Neural progenitor cell (in vitro differentiated cells): ENCODE measurements at regions not wholly inside any gene's neighbourhood (a gene's known extent, or its start where the extent isn't known, plus 50 kb on each side); places are given as distances from the start of the nearest gene placed in this dataset.

Experiments
- DNase-seq: peaks from one replicate; pipeline ENCODE4 v3.0.0-alpha.2; 2016; ENCODE audit warnings: low spot score
- H2AFZ ChIP-seq: fragments of 200-600 bp; sonication (generic); replicated peaks from 2 replicates; pipeline ENCODE4 v1.6.1; 2016; ENCODE audit warnings: antibody characterized with exemption
- H3F3A ChIP-seq: fragments of 200-600 bp; sonication (generic); 2 replicates; pipeline ENCODE4 v1.6.1; 2016; ENCODE audit warnings: antibody characterized with exemption, low read depth
- H3K27ac ChIP-seq: fragments of 200-600 bp; sonication (generic); 2 replicates; pipeline ENCODE4 v1.5.1; 2016; ENCODE audit warnings: mild to moderate bottlenecking
- H3K27me3 ChIP-seq: fragments of 200-600 bp; sonication (generic); 2 replicates; pipeline ENCODE4 v1.6.1; 2016; ENCODE audit warnings: mild to moderate bottlenecking, moderate library complexity
- H3K36me3 ChIP-seq: fragments of 200-600 bp; sonication (generic); 2 replicates; pipeline ENCODE4 v1.5.1; 2016
- H3K4me1 ChIP-seq: fragments of 200-600 bp; sonication (generic); 2 replicates; pipeline ENCODE4 v1.6.1; 2016; ENCODE audit warnings: mixed run types
- H3K4me2 ChIP-seq: fragments of 200-600 bp; sonication (generic); 2 replicates; pipeline ENCODE4 v1.6.1; 2016
- H3K4me3 ChIP-seq: fragments of 200-600 bp; sonication (generic); 2 replicates; pipeline ENCODE4 v1.5.1; 2016
- H3K79me2 ChIP-seq: fragments of 200-600 bp; sonication (generic); 2 replicates; pipeline ENCODE4 v1.6.1; 2016; ENCODE audit warnings: low read depth
- H3K9ac ChIP-seq: fragments of 200-600 bp; sonication (generic); 2 replicates; pipeline ENCODE4 v1.6.1; 2016
- H3K9me3 ChIP-seq: fragments of 200-600 bp; sonication (generic); 2 replicates; pipeline ENCODE4 v1.5.1; 2016; ENCODE audit warnings: low read depth
- H4K20me1 ChIP-seq: fragments of 200-600 bp; sonication (generic); 2 replicates; pipeline ENCODE4 v1.6.1; 2016; ENCODE audit warnings: low read depth
- H3K27ac Mint-ChIP-seq: 3 replicates; pipeline ENCODE4 v1.8.0; 2021; ENCODE audit warnings: mixed read lengths
- H3K27me3 Mint-ChIP-seq: 2 replicates; pipeline ENCODE4 v1.8.0; 2022; ENCODE audit warnings: low read depth, mild to moderate bottlenecking, inconsistent platforms, moderate library complexity, mixed read lengths; ENCODE audit not compliant: insufficient read depth
- H3K36me3 Mint-ChIP-seq: 3 replicates; pipeline ENCODE4 v1.8.0; 2021; ENCODE audit warnings: mixed read lengths
- H3K4me1 Mint-ChIP-seq: 3 replicates; pipeline ENCODE4 v1.8.0; 2021; ENCODE audit warnings: mixed read lengths
- H3K4me3 Mint-ChIP-seq: 3 replicates; pipeline ENCODE4 v1.8.0; 2021; ENCODE audit warnings: mild to moderate bottlenecking, moderate library complexity, mixed read lengths
- H3K9me3 Mint-ChIP-seq: 3 replicates; pipeline ENCODE4 v1.8.0; 2020; ENCODE audit warnings: mixed read lengths
- EZH2 ChIP-seq: fragments of 200-600 bp; sonication (generic); IDR thresholded peaks from 2 replicates; pipeline ENCODE4 v1.6.1; 2017; ENCODE audit warnings: antibody characterized with exemption, mild to moderate bottlenecking, moderate library complexity
- EZH2phosphoT487 ChIP-seq: fragments of 200-600 bp; sonication (generic); IDR thresholded peaks from 2 replicates; pipeline ENCODE4 v1.6.1; 2017; ENCODE audit warnings: antibody characterized with exemption
- TF ChIP-seq, protein P1 (sequence below): fragments of 200-600 bp; sonication (generic); IDR thresholded peaks from 2 replicates; pipeline ENCODE4 v1.5.1; 2017; ENCODE audit warnings: antibody characterized with exemption, mild to moderate bottlenecking

DNA sequence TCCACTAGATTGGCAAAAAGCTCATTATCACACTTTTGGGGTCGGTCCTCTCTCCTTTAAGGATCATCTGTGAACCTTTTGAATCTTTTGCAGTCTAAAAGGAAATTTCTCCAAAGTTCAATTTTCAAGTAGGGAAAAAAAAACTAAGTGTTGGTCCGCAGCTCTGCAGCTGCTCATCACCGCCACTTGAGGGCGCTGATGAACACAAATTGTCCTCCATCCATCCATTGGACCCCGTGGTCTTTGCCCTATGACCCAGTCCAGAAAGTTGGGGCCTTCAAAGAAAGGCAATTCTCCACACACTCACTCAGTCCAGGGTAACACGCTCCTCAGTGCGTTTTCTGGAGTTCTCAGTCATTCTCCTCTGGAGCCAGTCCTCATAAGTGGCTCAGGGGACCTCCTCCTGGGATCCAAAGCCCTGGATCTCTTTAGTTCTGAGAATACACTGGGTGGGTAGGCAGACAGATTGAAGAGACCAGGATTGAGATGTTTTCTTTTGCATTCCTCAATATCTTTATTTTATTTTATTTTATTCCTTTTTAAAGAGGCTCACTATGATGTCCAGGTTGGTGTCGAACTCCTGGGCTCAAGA, 63.6 kb upstream of the SLC28A3 start:
- Mint-ChIP-seq H3K4me1 (peaks cover 4% of the 10 kb centered on the region), H3K36me3 (no peaks in the 10 kb centered on the region), H3K27ac (no peak overlapping the region), H3K9me3 (peaks cover 13% of the 10 kb centered on the region), H3K4me3 (no peak overlapping the region), H3K27me3 (peaks cover 11% of the 10 kb centered on the region)
- no peaks in the 10 kb centered on the region for H3K36me3 ChIP-seq
- H3K79me2 ChIP-seq = no peaks in the 10 kb centered on the region
- H3K27ac ChIP-seq = no peak overlapping the region
- no peaks in the 10 kb centered on the region for H3F3A ChIP-seq
- TF ChIP-seq, protein P1, sequence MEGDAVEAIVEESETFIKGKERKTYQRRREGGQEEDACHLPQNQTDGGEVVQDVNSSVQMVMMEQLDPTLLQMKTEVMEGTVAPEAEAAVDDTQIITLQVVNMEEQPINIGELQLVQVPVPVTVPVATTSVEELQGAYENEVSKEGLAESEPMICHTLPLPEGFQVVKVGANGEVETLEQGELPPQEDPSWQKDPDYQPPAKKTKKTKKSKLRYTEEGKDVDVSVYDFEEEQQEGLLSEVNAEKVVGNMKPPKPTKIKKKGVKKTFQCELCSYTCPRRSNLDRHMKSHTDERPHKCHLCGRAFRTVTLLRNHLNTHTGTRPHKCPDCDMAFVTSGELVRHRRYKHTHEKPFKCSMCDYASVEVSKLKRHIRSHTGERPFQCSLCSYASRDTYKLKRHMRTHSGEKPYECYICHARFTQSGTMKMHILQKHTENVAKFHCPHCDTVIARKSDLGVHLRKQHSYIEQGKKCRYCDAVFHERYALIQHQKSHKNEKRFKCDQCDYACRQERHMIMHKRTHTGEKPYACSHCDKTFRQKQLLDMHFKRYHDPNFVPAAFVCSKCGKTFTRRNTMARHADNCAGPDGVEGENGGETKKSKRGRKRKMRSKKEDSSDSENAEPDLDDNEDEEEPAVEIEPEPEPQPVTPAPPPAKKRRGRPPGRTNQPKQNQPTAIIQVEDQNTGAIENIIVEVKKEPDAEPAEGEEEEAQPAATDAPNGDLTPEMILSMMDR = peak; percentile 92
- TF ChIP-seq EZH2phosphoT487 (no peak), EZH2 (no peak)
- H3K27me3 ChIP-seq = no peaks in the 10 kb centered on the region
- no peak overlapping the region for H2AFZ ChIP-seq
- H4K20me1 ChIP-seq = no peaks in the 10 kb centered on the region
- H3K9me3 ChIP-seq = no peaks in the 10 kb centered on the region
- H3K4me3 ChIP-seq = no peak overlapping the region
- H3K4me2 ChIP-seq = no peak overlapping the region
- H3K4me1 ChIP-seq = no peaks in the 10 kb centered on the region
- no peak overlapping the region for H3K9ac ChIP-seq
- DNase-seq = peak; percentile 56

DNA sequence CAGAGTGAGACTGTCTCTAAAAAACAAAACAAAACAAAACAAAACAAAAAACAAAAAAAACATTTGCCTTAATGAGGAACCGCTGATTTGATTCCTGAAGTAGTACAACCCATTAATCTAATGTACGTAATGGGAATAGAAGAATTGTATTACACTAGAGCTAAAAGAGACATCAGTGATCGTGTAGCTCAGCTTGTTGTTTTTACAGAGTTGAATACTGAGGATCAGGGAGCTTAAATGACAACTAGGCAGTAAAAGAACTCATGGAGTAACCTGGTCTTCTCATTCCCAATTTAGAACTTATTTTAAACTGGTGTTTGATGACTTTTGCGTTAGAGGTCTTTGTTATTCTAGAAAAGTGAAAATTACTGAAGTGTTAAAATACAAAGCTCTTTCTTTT, 65.1 kb upstream of the SLC28A3 start:
- H3K9me3 ChIP-seq = no peaks in the 10 kb centered on the region
- H3K4me2 ChIP-seq = no peak overlapping the region
- H3K27me3 ChIP-seq = no peaks in the 10 kb centered on the region
- H3K4me1 ChIP-seq = no peaks in the 10 kb centered on the region
- Mint-ChIP-seq H3K4me3 (no peak overlapping the region), H3K27ac (no peak overlapping the region), H3K27me3 (peaks cover 19% of the 10 kb centered on the region), H3K4me1 (peaks cover 4% of the 10 kb centered on the region), H3K36me3 (no peaks in the 10 kb centered on the region), H3K9me3 (peaks cover 19% of the 10 kb centered on the region)
- no peak for TF ChIP-seq EZH2
- TF ChIP-seq, protein P1 = no peak
- TF ChIP-seq EZH2phosphoT487 = no peak
- H3K36me3 ChIP-seq = no peaks in the 10 kb centered on the region
- DNase-seq = no peak
- no peak overlapping the region for H3K27ac ChIP-seq
- no peak overlapping the region for H3K4me3 ChIP-seq
- H3F3A ChIP-seq = no peaks in the 10 kb centered on the region
- no peaks in the 10 kb centered on the region for H4K20me1 ChIP-seq
- H2AFZ ChIP-seq = no peak overlapping the region
- no peak overlapping the region for H3K9ac ChIP-seq
- no peaks in the 10 kb centered on the region for H3K79me2 ChIP-seq

DNA sequence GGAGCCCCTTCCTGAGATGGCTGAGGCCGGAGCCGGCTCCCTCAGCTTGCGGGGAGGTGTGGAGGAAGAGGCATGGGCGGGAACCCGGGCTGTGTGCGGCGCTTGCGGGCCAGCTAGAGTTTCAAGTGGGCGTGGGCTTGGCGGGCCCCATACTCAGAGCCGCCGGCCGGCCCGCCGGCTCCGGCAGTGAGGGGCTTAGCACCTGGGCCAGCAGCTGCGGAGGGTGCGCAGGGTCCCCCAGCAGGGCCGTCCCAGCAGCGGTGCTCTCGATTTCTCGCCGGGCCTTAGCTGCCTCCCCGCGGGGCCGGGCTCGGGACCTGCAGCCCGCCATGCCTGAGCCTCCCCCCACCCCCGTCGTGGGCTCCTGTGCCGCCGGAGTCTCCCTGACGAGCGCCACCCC, 67.9 kb upstream of the SLC28A3 start:
- Histone ChIP-seq H3K9ac (no peak overlapping the region), H3K36me3 (no peaks in the 10 kb centered on the region), H4K20me1 (no peaks in the 10 kb centered on the region), H3K4me3 (no peak overlapping the region), H3K4me2 (no peak overlapping the region), H3K9me3 (no peaks in the 10 kb centered on the region), H3K27me3 (no peaks in the 10 kb centered on the region), H2AFZ (no peak overlapping the region), H3K27ac (no peak overlapping the region), H3K79me2 (no peaks in the 10 kb centered on the region), H3F3A (no peaks in the 10 kb centered on the region), H3K4me1 (no peaks in the 10 kb centered on the region)
- H3K9me3 Mint-ChIP-seq = peaks cover 19% of the 10 kb centered on the region
- H3K4me3 Mint-ChIP-seq = no peak overlapping the region
- no peak for TF ChIP-seq EZH2
- no peak for TF ChIP-seq EZH2phosphoT487
- TF ChIP-seq, protein P1 = no peak
- peaks cover 21% of the 10 kb centered on the region for H3K27me3 Mint-ChIP-seq
- no peak for DNase-seq
- peaks cover 15% of the 10 kb centered on the region for H3K4me1 Mint-ChIP-seq
- H3K27ac Mint-ChIP-seq = no peak overlapping the region
- no peaks in the 10 kb centered on the region for H3K36me3 Mint-ChIP-seq
